Mesendoderm (in vitro differentiated cells): ENCODE measurements at regions not wholly inside any gene's neighbourhood (a gene's known extent, or its start where the extent isn't known, plus 50 kb on each side); places are given as distances from the start of the nearest gene placed in this dataset.

ENCODE experiments used
- DNase-seq: peaks from one replicate; pipeline ENCODE4 v3.0.0; 2013
- H2AK5ac ChIP-seq: 2 replicates; pipeline ENCODE4 v1.6.1; 2013; ENCODE audit warnings: low read length, inconsistent platforms
- H2BK120ac ChIP-seq: 2 replicates; pipeline ENCODE4 v1.6.1; 2013; ENCODE audit warnings: low read depth, mild to moderate bottlenecking, low read length, moderate library complexity, mixed read lengths
- H2BK15ac ChIP-seq: replicated peaks from 2 replicates; pipeline ENCODE4 v1.6.1; 2013; ENCODE audit warnings: low read depth, mild to moderate bottlenecking, moderate library complexity
- H2BK5ac ChIP-seq: 2 replicates; pipeline ENCODE4 v1.6.1; 2013; ENCODE audit warnings: low read length, inconsistent platforms
- H3K18ac ChIP-seq: 2 replicates; pipeline ENCODE4 v1.6.1; 2013; ENCODE audit warnings: mild to moderate bottlenecking, low read length, mixed read lengths
- H3K23ac ChIP-seq: one replicate; pipeline ENCODE4 v1.6.1; 2013; ENCODE audit warnings: low read length
- H3K27ac ChIP-seq: 2 replicates; pipeline ENCODE4 v1.5.1; 2013; ENCODE audit warnings: low read depth, mild to moderate bottlenecking, inconsistent platforms, low read length, moderate library complexity
- H3K27me3 ChIP-seq: 2 replicates; pipeline ENCODE4 v1.6.1; 2013; ENCODE audit warnings: low read length, control low read depth, mild to moderate bottlenecking, inconsistent platforms; ENCODE audit not compliant: insufficient read depth, poor library complexity
- H3K36me3 ChIP-seq: 2 replicates; pipeline ENCODE4 v1.6.1; 2013; ENCODE audit warnings: low read length, inconsistent platforms; ENCODE audit not compliant: control insufficient read depth, insufficient read depth
- H3K4ac ChIP-seq: one replicate; pipeline ENCODE4 v1.6.1; 2013; ENCODE audit warnings: low read depth, mild to moderate bottlenecking, low read length, moderate library complexity
- H3K4me1 ChIP-seq: 2 replicates; pipeline ENCODE4 v1.6.1; 2013; ENCODE audit warnings: low read depth, low read length, inconsistent platforms; ENCODE audit not compliant: control insufficient read depth
- H3K4me2 ChIP-seq: 2 replicates; pipeline ENCODE4 v1.6.1; 2013; ENCODE audit warnings: low read length
- H3K4me3 ChIP-seq: 2 replicates; pipeline ENCODE4 v1.5.1; 2013; ENCODE audit warnings: mild to moderate bottlenecking, low read length
- H3K56ac ChIP-seq: one replicate; pipeline ENCODE4 v1.6.1; 2013; ENCODE audit warnings: low read length
- H3K79me1 ChIP-seq: 2 replicates; pipeline ENCODE4 v1.6.1; 2013; ENCODE audit warnings: low read length, inconsistent platforms
- H3K79me2 ChIP-seq: 2 replicates; pipeline ENCODE4 v1.6.1; 2013; ENCODE audit warnings: mild to moderate bottlenecking, low read length; ENCODE audit not compliant: control insufficient read depth, insufficient read depth
- H3K9ac ChIP-seq: 2 replicates; pipeline ENCODE4 v1.6.1; 2013; ENCODE audit warnings: low read length, inconsistent platforms
- H4K5ac ChIP-seq: one replicate; pipeline ENCODE4 v1.6.1; 2013; ENCODE audit warnings: low read length
- H4K8ac ChIP-seq: one replicate; pipeline ENCODE4 v1.6.1; 2013; ENCODE audit warnings: low read depth, mild to moderate bottlenecking, control low read depth, low read length, moderate library complexity
- WGBS: extraction: QIAGEN DNeasy Blood & Tissue Kit; methylation state at CpG from one replicate; pipeline ENCODE4 v1.1.7; 2013; ENCODE audit warnings: low lambda C conversion rate, missing lambda C conversion rate; ENCODE audit not compliant: insufficient coverage; ENCODE audit errors: extremely low coverage; 5-methylcytosine and 5-hydroxymethylcytosine counted together

DNA sequence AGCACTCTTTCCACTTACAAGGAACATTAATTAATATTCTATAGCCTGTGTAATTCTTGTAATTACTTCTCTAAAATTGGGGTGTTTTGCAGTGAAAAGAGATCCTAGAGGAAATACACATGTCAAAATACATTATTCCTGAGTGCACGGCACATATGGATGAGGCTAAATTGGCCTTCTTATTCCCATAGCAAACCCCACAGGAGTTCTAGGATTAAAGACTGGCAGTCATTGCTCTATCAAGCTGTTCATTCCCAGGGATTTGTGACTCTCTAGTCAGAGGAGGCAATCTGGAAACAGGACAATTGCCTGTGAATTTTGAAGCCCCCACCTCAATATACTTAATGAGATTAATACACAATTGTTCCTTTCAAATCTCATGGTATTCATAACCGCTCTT is 145.9 kb upstream of the OPCML start:
- Histone ChIP-seq H4K5ac (no peak overlapping the region), H3K79me2 (no peaks in the 10 kb centered on the region), H3K79me1 (no peaks in the 10 kb centered on the region), H4K8ac (no peak overlapping the region), H2BK15ac (no peak overlapping the region), H3K18ac (no peak overlapping the region), H3K27me3 (no peaks in the 10 kb centered on the region), H3K9ac (no peak overlapping the region), H2BK120ac (no peak overlapping the region), H3K56ac (no peak overlapping the region), H3K4me1 (peaks cover 3% of the 10 kb centered on the region), H3K4ac (no peak overlapping the region), H3K27ac (no peak overlapping the region), H2BK5ac (no peak overlapping the region), H3K4me3 (no peak overlapping the region), H3K23ac (no peak overlapping the region), H2AK5ac (no peak overlapping the region), H3K4me2 (no peak overlapping the region), H3K36me3 (no peaks in the 10 kb centered on the region)
- no peak for DNase-seq
- WGBS = no CpG with 5 or more reads among the region's 2 CpGs

DNA sequence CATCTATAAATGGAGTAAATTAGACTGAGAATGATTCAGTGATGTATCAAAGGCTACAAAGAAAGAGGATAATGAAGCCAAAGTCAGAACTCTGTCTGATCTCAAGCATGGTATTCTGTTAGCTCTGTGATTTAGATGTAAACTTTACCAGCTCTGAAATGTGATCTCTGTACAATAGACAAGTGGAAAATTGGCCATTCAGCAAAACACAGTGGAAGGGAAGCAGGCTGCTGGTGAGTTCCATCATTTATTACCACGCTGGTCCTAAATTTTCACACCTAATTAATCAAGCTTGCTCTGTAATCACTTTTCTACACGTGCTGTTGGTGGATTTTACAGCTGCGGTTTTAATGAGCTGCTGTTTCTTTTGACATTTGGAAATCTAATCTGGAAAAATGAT is 145.1 kb upstream of the OPCML start:
- no peaks in the 10 kb centered on the region for H3K79me1 ChIP-seq
- no peak overlapping the region for H2BK120ac ChIP-seq
- no peaks in the 10 kb centered on the region for H3K27me3 ChIP-seq
- H3K4me1 ChIP-seq = peaks cover 3% of the 10 kb centered on the region
- no peaks in the 10 kb centered on the region for H3K79me2 ChIP-seq
- H2BK15ac ChIP-seq = no peak overlapping the region
- no peak overlapping the region for H3K4me2 ChIP-seq
- no peak overlapping the region for H3K27ac ChIP-seq
- H3K36me3 ChIP-seq = no peaks in the 10 kb centered on the region
- H2BK5ac ChIP-seq = no peak overlapping the region
- H3K56ac ChIP-seq = no peak overlapping the region
- H3K4me3 ChIP-seq = no peak overlapping the region
- no peak overlapping the region for H4K5ac ChIP-seq
- no peak overlapping the region for H4K8ac ChIP-seq
- H3K18ac ChIP-seq = no peak overlapping the region
- H2AK5ac ChIP-seq = no peak overlapping the region
- H3K23ac ChIP-seq = no peak overlapping the region
- WGBS = no CpG with 5 or more reads among the region's 3 CpGs
- no peak overlapping the region for H3K4ac ChIP-seq
- no peak overlapping the region for H3K9ac ChIP-seq
- DNase-seq = no peak

GRCh38 chr11:133676265-133676664 is 144.0 kb upstream of the OPCML start:
- H3K18ac ChIP-seq = no peak overlapping the region

DNA sequence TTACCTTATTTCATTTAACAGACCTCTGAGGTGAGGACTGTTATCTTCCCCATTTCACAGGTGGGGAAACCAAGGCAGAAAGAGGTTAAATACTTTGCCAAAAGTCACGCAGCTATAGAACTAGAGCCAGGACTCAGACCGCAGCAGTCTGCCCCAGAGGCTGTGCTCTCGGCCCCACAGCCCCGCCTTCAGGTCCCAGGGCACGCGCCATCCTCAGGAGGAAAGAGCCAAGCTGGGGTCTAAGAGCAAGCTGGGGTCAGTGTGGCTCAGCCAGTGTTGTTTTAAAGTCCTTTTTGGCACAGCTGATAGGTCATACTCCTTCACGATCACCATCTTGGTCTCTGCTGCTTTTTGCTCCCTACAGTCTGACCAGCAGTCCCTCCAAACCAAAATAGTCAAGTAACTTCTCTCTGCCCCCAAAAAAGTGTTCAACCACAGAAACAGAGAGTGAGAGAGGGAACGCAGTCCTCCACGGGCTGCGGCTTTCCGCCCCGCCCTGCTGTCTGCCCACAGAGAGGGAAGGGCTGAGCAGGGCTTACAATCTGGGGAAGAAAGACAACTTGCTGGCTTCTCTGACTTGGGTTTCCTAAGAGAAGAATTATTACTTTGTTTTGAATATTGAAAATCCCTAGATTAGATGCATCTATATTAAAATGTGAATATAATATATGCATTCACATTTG is 137.2 kb upstream of the OPCML start:
- H3K56ac ChIP-seq = no peak overlapping the region
- H2BK5ac ChIP-seq = no peak overlapping the region
- H3K4me1 ChIP-seq = no peaks in the 10 kb centered on the region
- H3K79me1 ChIP-seq = no peaks in the 10 kb centered on the region
- no peaks in the 10 kb centered on the region for H3K36me3 ChIP-seq
- H3K79me2 ChIP-seq = no peaks in the 10 kb centered on the region
- H2AK5ac ChIP-seq = no peak overlapping the region
- H3K27ac ChIP-seq = no peak overlapping the region
- H3K4ac ChIP-seq = no peak overlapping the region
- H2BK120ac ChIP-seq = no peak overlapping the region
- no peak overlapping the region for H3K9ac ChIP-seq
- H3K23ac ChIP-seq = no peak overlapping the region
- H3K18ac ChIP-seq = no peak overlapping the region
- no peak overlapping the region for H2BK15ac ChIP-seq
- no peak overlapping the region for H4K5ac ChIP-seq
- no peak overlapping the region for H3K4me2 ChIP-seq
- H4K8ac ChIP-seq = no peak overlapping the region
- no CpG with 5 or more reads among the region's 12 CpGs for WGBS
- H3K4me3 ChIP-seq = no peak overlapping the region
- no peak for DNase-seq
- H3K27me3 ChIP-seq = no peaks in the 10 kb centered on the region

More at GRCh38 chr11:133676265-133676664, 144.0 kb upstream of the OPCML start:
- Histone ChIP-seq H3K9ac (no peak overlapping the region), H4K8ac (no peak overlapping the region), H3K36me3 (no peaks in the 10 kb centered on the region), H3K4me2 (no peak overlapping the region), H3K56ac (no peak overlapping the region), H2BK5ac (no peak overlapping the region), H2BK120ac (no peak overlapping the region), H3K79me1 (no peaks in the 10 kb centered on the region), H3K27ac (no peak overlapping the region), H3K27me3 (no peaks in the 10 kb centered on the region), H3K23ac (no peak overlapping the region), H3K4me1 (no peaks in the 10 kb centered on the region), H4K5ac (no peak overlapping the region), H2BK15ac (no peak overlapping the region), H3K4ac (no peak overlapping the region), H2AK5ac (no peak overlapping the region), H3K4me3 (no peak overlapping the region), H3K79me2 (no peaks in the 10 kb centered on the region)
- DNase-seq = no peak
- no CpG with 5 or more reads among the region's 1 CpG for WGBS

- Histone ChIP-seq H3K4me3 (no peak overlapping the region), H3K23ac (no peak overlapping the region), H3K79me2 (no peaks in the 10 kb centered on the region), H2BK15ac (no peak overlapping the region), H4K8ac (no peak overlapping the region), H3K27me3 (no peaks in the 10 kb centered on the region), H3K56ac (no peak overlapping the region), H3K18ac (no peak overlapping the region), H3K4me2 (no peak overlapping the region), H3K79me1 (no peaks in the 10 kb centered on the region), H3K27ac (no peak overlapping the region), H4K5ac (no peak overlapping the region), H3K4ac (no peak overlapping the region), H3K4me1 (no peaks in the 10 kb centered on the region), H3K36me3 (no peaks in the 10 kb centered on the region), H2AK5ac (no peak overlapping the region), H3K9ac (no peak overlapping the region), H2BK5ac (no peak overlapping the region), H2BK120ac (no peak overlapping the region)
- WGBS = no CpG with 5 or more reads among the region's 13 CpGs
- no peak for DNase-seq
These were observed 131.1 kb upstream of the OPCML start for GRCh38 chr11:133663135-133663985.
